K562 (cell line): ENCODE measurements at regions not wholly inside any gene's neighbourhood (a gene's known extent, or its start where the extent isn't known, plus 50 kb on each side); places are given as distances from the start of the nearest gene placed in this dataset.

ENCODE experiments used
- ATAC-seq: fragments of 200-7000 bp; cut with Tn5 transposase; 3 replicates; pipeline ENCODE4 v1.9.1; 2020; ENCODE audit warnings: moderate library complexity
- BruUV-seq: library from RNA; stranded (reverse); fragments of 400-500 nt; replicated peaks from 2 replicates; lab custom pipeline; 2021; lab: Mats Ljungman, UMichigan
- CTCF ChIA-PET: fragments of 300-600 bp; formaldehyde crosslinking; extraction: SDS; loops from one replicate; lab custom pipeline; 2021; ENCODE audit warnings: low intra/inter-chr PET ratio; lab: Yijun Ruan, JAX
- POLR2A ChIA-PET: fragments of 300-600, 350-650 bp; sonication (Branson Sonifier 250); formaldehyde crosslinking; extraction: SDS; loops from one replicate; lab custom pipeline; 2021; ENCODE audit warnings: antibody characterized with exemption, inconsistent platforms; lab: Yijun Ruan, JAX
- DNase-seq, 4 experiments: peaks; one replicate each; pipeline versions ENCODE4 v3.0.0 to v3.0.0-alpha.2; 2011 to 2018; ENCODE audit warnings: low spot score in 3 of 4, mixed read lengths in 3 of 4; ENCODE audit errors: extremely low read depth in 1 of 4
- FAIRE-seq: peaks from 2 replicates; lab custom pipeline; 2011; peaks lifted over from hg19 to GRCh38; lab: Jason Lieb, UNC
- H2AFZ ChIP-seq: 2 replicates; pipeline ENCODE4 v1.6.0; 2011; ENCODE audit warnings: low read depth, low read length, control low read depth, inconsistent platforms
- H3K27ac ChIP-seq: fragments of 200-600 bp; 3 replicates; pipeline ENCODE4 v1.8.0; 2011; ENCODE audit warnings: low read depth, mild to moderate bottlenecking, control low read depth, inconsistent platforms, low read length, moderate library complexity, mixed read lengths; ENCODE audit errors: extremely low read depth
- H3K27me3 ChIP-seq, 2 experiments: fragments of 300-600 bp in 1 of 2; 2 replicates in 1 of 2; 3 replicates in 1 of 2; pipeline versions ENCODE4 v1.6.0 to v1.8.0; 2011; ENCODE audit warnings: inconsistent platforms in 2 of 2, low read length in 2 of 2, mild to moderate bottlenecking in 1 of 2, mixed read lengths in 1 of 2, moderate library complexity in 1 of 2; ENCODE audit not compliant: control insufficient read depth in 2 of 2, insufficient read depth in 2 of 2
- H3K36me3 ChIP-seq: fragments of 300-600 bp; 3 replicates; pipeline ENCODE4 v1.8.0; 2011; ENCODE audit warnings: mild to moderate bottlenecking, low read length, inconsistent platforms; ENCODE audit not compliant: control insufficient read depth, insufficient read depth
- H3K4me1 ChIP-seq, 2 experiments: fragments of 200-600 bp in 1 of 2; replicated peaks in 1 of 2; 2 replicates in 1 of 2; 3 replicates in 1 of 2; pipeline versions ENCODE4 v1.5.1 to v1.8.0; 2011; ENCODE audit warnings: inconsistent platforms in 2 of 2, low read length in 2 of 2, mild to moderate bottlenecking in 1 of 2, mixed read lengths in 1 of 2, moderate library complexity in 1 of 2; ENCODE audit not compliant: control insufficient read depth in 2 of 2, insufficient read depth in 2 of 2
- H3K4me2 ChIP-seq: 2 replicates; pipeline ENCODE4 v1.6.1; 2011; ENCODE audit warnings: low read length, control low read depth, inconsistent platforms, mixed read lengths; ENCODE audit not compliant: insufficient read depth
- H3K4me3 ChIP-seq: fragments of 200-600 bp; sonication (generic), shearing (Covaris generic); 2 replicates; pipeline ENCODE4 v1.5.1; 2016; ENCODE audit warnings: control low read depth, inconsistent platforms
- H3K79me2 ChIP-seq: fragments of 200-600 bp; 3 replicates; pipeline ENCODE4 v1.8.0; 2011; ENCODE audit warnings: low read length, inconsistent platforms; ENCODE audit not compliant: control insufficient read depth, insufficient read depth
- H3K9ac ChIP-seq, 2 experiments: 2 replicates each; pipeline versions ENCODE4 v1.6.0 to v1.6.1; 2011; ENCODE audit warnings: low read depth in 2 of 2, low read length in 2 of 2, control low read depth in 1 of 2, inconsistent platforms in 1 of 2, mild to moderate bottlenecking in 1 of 2, mixed read lengths in 1 of 2; ENCODE audit not compliant: insufficient read depth in 1 of 2
- H3K9me1 ChIP-seq: one replicate; pipeline ENCODE4 v1.6.0; 2011; ENCODE audit warnings: inconsistent platforms, mild to moderate bottlenecking, low read length, moderate library complexity; ENCODE audit not compliant: control insufficient read depth, insufficient read depth
- H3K9me3 ChIP-seq: replicated peaks from 2 replicates; pipeline ENCODE4 v1.5.1; 2011; ENCODE audit warnings: low read depth, low read length, inconsistent platforms; ENCODE audit not compliant: control insufficient read depth, insufficient read depth
- H4K20me1 ChIP-seq: replicated peaks from 2 replicates; pipeline ENCODE4 v1.6.1; 2011; ENCODE audit warnings: low read length, inconsistent platforms, mixed read lengths; ENCODE audit not compliant: control insufficient read depth, insufficient read depth
- CREB1 ChIP-seq, 2 experiments: sonication (generic) in 1 of 2; formaldehyde crosslinking in 1 of 2; IDR thresholded peaks; 2 replicates each; pipeline versions ENCODE4 v1.6.1 to v1.8.0; 2012 to 2022; ENCODE audit warnings: inconsistent platforms in 1 of 2, mild to moderate bottlenecking in 1 of 2, missing genetic modification reagents in 1 of 2, moderate library complexity in 1 of 2
- EP300 ChIP-seq: IDR thresholded peaks from 2 replicates; pipeline ENCODE4 v1.6.1; 2012; ENCODE audit warnings: low read length, improper control_type of control experiment
- HLTF ChIP-seq: fragments of 450-650 bp; IDR thresholded peaks from 2 replicates; pipeline ENCODE4 v1.6.1; 2016
- MBD2 ChIP-seq: sonication (generic); IDR thresholded peaks from 2 replicates; pipeline ENCODE4 v1.6.1; 2016; ENCODE audit warnings: low read depth, borderline replicate concordance
- MLLT1 ChIP-seq, 2 experiments: fragments of 450-650 bp; IDR thresholded peaks; 2 replicates each; pipeline ENCODE4 v1.6.1; 2016
- NR1H2 ChIP-seq: sonication (generic); formaldehyde crosslinking; IDR thresholded peaks from 2 replicates; pipeline ENCODE4 v1.4.0; 2020; ENCODE audit warnings: mild to moderate bottlenecking, missing genetic modification reagents
- POLR2B ChIP-seq: fragments of 450-650 bp; IDR thresholded peaks from 2 replicates; pipeline ENCODE4 v1.6.1; 2018; ENCODE audit warnings: low read depth; ENCODE audit not compliant: partially characterized antibody
- POLR2G ChIP-seq: fragments of 200-400 bp; formaldehyde crosslinking; IDR thresholded peaks from 2 replicates; pipeline ENCODE4 v1.6.1; 2017; ENCODE audit warnings: low read depth, mild to moderate bottlenecking, antibody characterized with exemption, low read length, moderate library complexity
- PPARD ChIP-seq: fragments of 250-450 bp; sonication (Bioruptor Pico); IDR thresholded peaks from 2 replicates; pipeline ENCODE4 v1.8.0; 2022; ENCODE audit warnings: inconsistent platforms, mild to moderate bottlenecking, moderate library complexity
- RBM15 ChIP-seq: fragments of 200-400 bp; formaldehyde crosslinking; IDR thresholded peaks from 2 replicates; pipeline ENCODE4 v1.6.1; 2018; ENCODE audit warnings: mild to moderate bottlenecking, low read length, moderate library complexity; ENCODE audit not compliant: insufficient read depth
- SREBF2 ChIP-seq: sonication (generic); formaldehyde crosslinking; IDR thresholded peaks from 2 replicates; pipeline ENCODE4 v1.4.0; 2020; ENCODE audit warnings: mild to moderate bottlenecking, missing genetic modification reagents
- TCF15 ChIP-seq: fragments of 250-450 bp; sonication (Bioruptor Pico); IDR thresholded peaks from 2 replicates; pipeline ENCODE4 v1.8.0; 2022; ENCODE audit warnings: moderate library complexity, mild to moderate bottlenecking, inconsistent platforms
- U2AF2 ChIP-seq: fragments of 200-400 bp; formaldehyde crosslinking; optimal IDR thresholded peaks from 2 replicates; pipeline ENCODE3; 2017; ENCODE audit warnings: low read depth, mild to moderate bottlenecking, low read length
- ZBTB8A ChIP-seq: fragments of 450-650 bp; IDR thresholded peaks from 2 replicates; pipeline ENCODE4 v1.6.1; 2018; ENCODE audit warnings: mild to moderate bottlenecking, moderate library complexity; ENCODE audit not compliant: partially characterized antibody
- ZNF133 ChIP-seq: fragments of 250-450 bp; sonication (Bioruptor Pico); IDR thresholded peaks from 2 replicates; pipeline ENCODE4 v1.4.0; 2020; ENCODE audit warnings: mild to moderate bottlenecking
- ZNF696 ChIP-seq: fragments of 250-450 bp; sonication (Bioruptor Pico); conservative IDR thresholded peaks from 2 replicates; pipeline ENCODE4 v1.4.0; 2020; ENCODE audit warnings: mild to moderate bottlenecking, moderate library complexity
- ZNF778 ChIP-seq: fragments of 450-650 bp; formaldehyde crosslinking; IDR thresholded peaks from 2 replicates; pipeline ENCODE4 v1.4.0; 2020; ENCODE audit warnings: mild to moderate bottlenecking, moderate library complexity
- WGBS: fragments of 100-300 bp; shearing (Covaris generic); methylation state at CpG from one replicate; pipeline ENCODE4 v1.1.6; 2016; ENCODE audit warnings: low coverage, mixed read lengths; ENCODE audit not compliant: insufficient coverage; ENCODE audit errors: missing lambda C conversion rate; 5-methylcytosine and 5-hydroxymethylcytosine counted together
- in situ Hi-C: fragments of 300-500 bp; cut with MboI; formaldehyde crosslinking; loops from 4 replicates; pipeline ENCODE4 v1.15.0; 2018; ENCODE audit warnings: inconsistent platforms, mixed read lengths
- intact Hi-C: fragments of 100-400 bp; cut with micrococcal nuclease; formaldehyde crosslinking; loops from 2 replicates; pipeline ENCODE4 v1.14.2; 2022
- TF ChIP-seq, protein P1 (sequence below): fragments of 450-650 bp; IDR thresholded peaks from 2 replicates; pipeline ENCODE4 v1.6.1; 2016

- no peak for TF ChIP-seq TCF15 (CRISPR knock-in tag)
- no peak for TF ChIP-seq POLR2G
Observed at GRCh38 chr12:124694250-124694649, 126.8 kb upstream of the NCOR2 start (continued).

GRCh38 chr12:124693111-124693723 is 125.8 kb upstream of the NCOR2 start:
- no peak for TF ChIP-seq SREBF2 (CRISPR knock-in tag)
- TF ChIP-seq ZNF696 (CRISPR knock-in tag), result no peak
- no peak for TF ChIP-seq RBM15
- TF ChIP-seq ZNF778 (CRISPR knock-in tag), result no peak
- no peak for TF ChIP-seq MBD2
- no peak for TF ChIP-seq HLTF
- TF ChIP-seq ZBTB8A, result no peak
- no peak for TF ChIP-seq CREB1 (IDR thresholded peaks at IDR 0.05)
- no peak for TF ChIP-seq CREB1 (CRISPR knock-in tag; IDR thresholded peaks at IDR 0.05)
- TF ChIP-seq, protein P1, sequence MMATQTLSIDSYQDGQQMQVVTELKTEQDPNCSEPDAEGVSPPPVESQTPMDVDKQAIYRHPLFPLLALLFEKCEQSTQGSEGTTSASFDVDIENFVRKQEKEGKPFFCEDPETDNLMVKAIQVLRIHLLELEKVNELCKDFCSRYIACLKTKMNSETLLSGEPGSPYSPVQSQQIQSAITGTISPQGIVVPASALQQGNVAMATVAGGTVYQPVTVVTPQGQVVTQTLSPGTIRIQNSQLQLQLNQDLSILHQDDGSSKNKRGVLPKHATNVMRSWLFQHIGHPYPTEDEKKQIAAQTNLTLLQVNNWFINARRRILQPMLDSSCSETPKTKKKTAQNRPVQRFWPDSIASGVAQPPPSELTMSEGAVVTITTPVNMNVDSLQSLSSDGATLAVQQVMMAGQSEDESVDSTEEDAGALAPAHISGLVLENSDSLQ, result no peak
- TF ChIP-seq U2AF2, result no peak
- TF ChIP-seq ZNF133 (CRISPR knock-in tag), result no peak
- TF ChIP-seq POLR2B, result no peak
- TF ChIP-seq EP300, result no peak
- TF ChIP-seq PPARD, result no peak
- TF ChIP-seq MLLT1 (IDR thresholded peaks at IDR 0.05), result no peak
- TF ChIP-seq NR1H2, result no peak
- no peak overlapping the region for H3K9ac ChIP-seq
- H3K9me3 ChIP-seq, result no peaks in the 10 kb centered on the region
- FAIRE-seq (no peak), DNase-seq (no peak), ATAC-seq (no peak)
- no peaks in the 10 kb centered on the region for H3K36me3 ChIP-seq
- WGBS, result 13% methylated on average over 17 of the region's 17 CpGs
- peaks cover 21 to 76% of the 10 kb centered on the region in 2 experiments for H3K27me3 ChIP-seq
- H3K9me1 ChIP-seq, result no peaks in the 10 kb centered on the region
- no peaks in the 10 kb centered on the region; the same call in 1 of the 2 replicates for H4K20me1 ChIP-seq
- ChIA-PET POLR2A (interaction anchor here (0.6 kb wide), 2 partner anchors 95 to 312 kb away, joined by 3 to 5 read pairs; no protein-coding TSS in a partner anchor), CTCF (no interaction called here)
- H3K27ac ChIP-seq, result no peak overlapping the region
- BruUV-seq, result no TSS peak
- H3K4me3 ChIP-seq, result no peak overlapping the region
- no peak overlapping the region for H3K4me2 ChIP-seq
- H3K4me1 ChIP-seq, result peaks cover 0 to 3% of the 10 kb centered on the region in 2 experiments; a peak in 2 of 5 replicates
- no peak overlapping the region for H2AFZ ChIP-seq
- no peaks in the 10 kb centered on the region for H3K79me2 ChIP-seq
- in situ Hi-C loops (no loop called here), intact Hi-C loops (no loop called here)
